ENCODE measurements at regions not wholly inside any gene's neighbourhood (a gene's known extent, or its start where the extent isn't known, plus 50 kb on each side); places are given as distances from the start of the nearest gene placed in this dataset.

GRCh38 chr4:8922481-8922880 lies 50.8 kb upstream of the HMX1 start:
- no peak for DNase-seq (ENCODE audit: low read depth in 1 of 2, low spot score in 1 of 2)

DNA sequence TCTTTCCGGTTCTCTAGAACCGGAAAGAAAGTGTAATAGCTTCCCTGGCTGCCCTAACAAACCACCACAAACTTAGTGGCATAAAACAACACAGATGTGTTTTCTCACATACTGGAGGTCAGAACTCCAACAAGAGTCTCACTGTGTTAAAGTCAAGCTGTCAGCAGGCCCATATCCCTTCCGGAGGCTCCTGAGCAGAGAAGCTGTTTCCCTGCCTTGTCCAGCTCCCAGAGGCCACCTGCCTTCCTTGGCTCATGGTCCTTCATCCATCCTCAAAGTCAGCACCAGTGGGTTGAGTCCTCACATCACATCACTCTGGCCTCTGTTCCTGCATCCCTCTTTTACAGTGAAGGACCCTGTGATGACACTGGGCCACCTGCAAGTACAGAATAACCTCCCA lies 49.8 kb upstream of the HMX1 start:
- DNase-seq (ENCODE audit: low read depth in 1 of 2, low spot score in 1 of 2): no peak

All from activated T-helper 1 cell treated with anti-CD3 and anti-CD28 coated beads, Interleukin-2, amount 50 U/mL, for 16 hours (primary cell).